Sciatic nerve (tissue), 2 donors: ENCODE measurements at regions not wholly inside any gene's neighbourhood (a gene's known extent, or its start where the extent isn't known, plus 50 kb on each side); places are given as distances from the start of the nearest gene placed in this dataset.
"Not testable (repeated sequence)": the region's sequence is repeated elsewhere in the genome, so short reads cannot be mapped to it uniquely, and the experiment has no call there.

Source experiments
- ATAC-seq: fragments of 200-7000 bp; cut with Tn5 transposase; one replicate; pipeline ENCODE4 v1.9.1; 2020; ENCODE audit warnings: mild to moderate bottlenecking, moderate library complexity
- DNase-seq: peaks from one replicate; pipeline ENCODE4 v3.0.0-alpha.2; 2020; ENCODE audit warnings: low spot score
- intact Hi-C: fragments of 100-400 bp; cut with DNase I; formaldehyde crosslinking; loops from one replicate; pipeline ENCODE4 v1.14.2; 2022
- donor health status: DM: no; HTN: no; CAD: no.
- donor health status: DM: no; HTN: no; CAD: no.

- ATAC-seq = no peak
- DNase-seq = no peak
- intact Hi-C loops = no loop called here
Observed at GRCh38 chr20:12911372-12911771, 97.4 kb upstream of the SPTLC3 start.

- intact Hi-C loops = no loop called here
Observed at GRCh38 chr20:12913781-12914443, 94.9 kb upstream of the SPTLC3 start.

GRCh38 chr20:12914804-12915203, 94.0 kb upstream of the SPTLC3 start:
- ATAC-seq (no peak), DNase-seq (no peak)
- intact Hi-C loops = no loop called here

More at GRCh38 chr20:12913781-12914443, 94.9 kb upstream of the SPTLC3 start:
- no peak for DNase-seq
- ATAC-seq = no peak

- ATAC-seq (no peak), DNase-seq (no peak)
- intact Hi-C loops = no loop called here
Observed at GRCh38 chr20:12916699-12917098, 92.1 kb upstream of the SPTLC3 start.

- intact Hi-C loops = no loop called here
- no peak for ATAC-seq
- no peak for DNase-seq
Observed at GRCh38 chr20:12924126-12924525, 84.6 kb upstream of the SPTLC3 start.

GRCh38 chr20:12925210-12925755, 83.5 kb upstream of the SPTLC3 start:
- intact Hi-C loops = no loop called here
- peak; percentile 65 for DNase-seq
- peak; percentile 93 for ATAC-seq

GRCh38 chr20:12925863-12926793, 82.6 kb upstream of the SPTLC3 start:
- intact Hi-C loops = no loop called here
- DNase-seq (no peak), ATAC-seq (no peak)

GRCh38 chr20:12927489-12927888, 81.3 kb upstream of the SPTLC3 start:
- intact Hi-C loops = no loop called here
- DNase-seq (no peak), ATAC-seq (no peak)

GRCh38 chr20:12928358-12928754, 80.4 kb upstream of the SPTLC3 start:
- ATAC-seq (no peak), DNase-seq (no peak)
- intact Hi-C loops = no loop called here

- intact Hi-C loops = no loop called here
- ATAC-seq (no peak), DNase-seq (no peak)
Observed at GRCh38 chr20:12928755-12929401, 79.9 kb upstream of the SPTLC3 start.

- intact Hi-C loops = no loop called here
- ATAC-seq = no peak
- no peak for DNase-seq
Observed at GRCh38 chr20:12936020-12936419, 72.8 kb upstream of the SPTLC3 start.

- intact Hi-C loops = no loop called here
- no peak for ATAC-seq
Observed at GRCh38 chr20:12936524-12936923, 72.2 kb upstream of the SPTLC3 start.

GRCh38 chr20:12941025-12941424, 67.7 kb upstream of the SPTLC3 start:
- no peak for ATAC-seq
- no peak for DNase-seq
- intact Hi-C loops = no loop called here

More at GRCh38 chr20:12936524-12936923, 72.2 kb upstream of the SPTLC3 start:
- no peak for DNase-seq

GRCh38 chr20:12942123-12942522, 66.6 kb upstream of the SPTLC3 start:
- intact Hi-C loops = no loop called here
- no peak for ATAC-seq
- DNase-seq = no peak

- ATAC-seq (no peak), DNase-seq (no peak)
- intact Hi-C loops = no loop called here
Observed at GRCh38 chr20:12946789-12947188, 62.0 kb upstream of the SPTLC3 start.

GRCh38 chr20:12947691-12948090, 61.1 kb upstream of the SPTLC3 start:
- intact Hi-C loops = no loop called here
- ATAC-seq (no peak), DNase-seq (no peak)

GRCh38 chr20:12949429-12949980, 59.3 kb upstream of the SPTLC3 start:
- DNase-seq = no peak
- no peak for ATAC-seq
- intact Hi-C loops = no loop called here

- ATAC-seq, DNase-seq, intact Hi-C loops: not testable (repeated sequence)
Observed at GRCh38 chr20:12954254-12954653, 54.5 kb upstream of the SPTLC3 start.

GRCh38 chr20:12955611-12956010, 53.2 kb upstream of the SPTLC3 start:
- DNase-seq (no peak), ATAC-seq (no peak)
- intact Hi-C loops = no loop called here
